ENCODE measurements at regions not wholly inside any gene's neighbourhood (a gene's known extent, or its start where the extent isn't known, plus 50 kb on each side); places are given as distances from the start of the nearest gene placed in this dataset.
"Not testable (repeated sequence)": the region's sequence is repeated elsewhere in the genome, so short reads cannot be mapped to it uniquely, and the experiment has no call there.

DNA sequence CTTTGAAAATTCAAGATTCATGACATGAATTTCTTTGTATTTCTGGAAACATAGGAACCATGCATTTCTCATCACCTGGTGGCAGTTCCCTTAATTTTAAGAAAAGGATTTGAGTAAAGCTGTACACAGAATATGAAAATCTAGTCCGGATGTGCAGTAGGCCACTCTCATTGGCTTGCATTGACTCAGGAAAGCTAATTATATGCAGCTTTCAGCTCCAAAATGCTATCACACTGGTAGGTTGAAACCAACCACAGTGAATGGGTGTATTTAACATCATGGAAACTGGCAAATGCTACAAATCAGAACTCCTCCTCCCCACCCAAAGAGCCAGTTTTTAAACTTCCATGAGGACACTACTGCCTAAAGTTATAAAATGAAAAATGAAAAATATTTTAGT, 161.6 kb upstream of the FBXL17 start:
- H3K4me1 ChIP-seq (ENCODE audit: insufficient read depth, low read length), result no peaks in the 10 kb centered on the region
- no peak for DNase-seq (ENCODE audit: low read depth)
- no peak overlapping the region for H2AFZ ChIP-seq (ENCODE audit: low read depth, low read length)
- H3K9ac ChIP-seq (ENCODE audit: low read length), result no peak overlapping the region
- no peak overlapping the region for H3K4me3 Mint-ChIP-seq (ENCODE audit: unreplicated experiment)
- H3K27me3 Mint-ChIP-seq (ENCODE audit: low read depth, unreplicated experiment), result no peaks in the 10 kb centered on the region
- H4K20me1 ChIP-seq (ENCODE audit: insufficient read depth, low read length), result no peaks in the 10 kb centered on the region
- no peak overlapping the region for H3K27ac Mint-ChIP-seq (ENCODE audit: unreplicated experiment)
- H3K4me2 ChIP-seq (ENCODE audit: low read length), result no peak overlapping the region
- no peaks in the 10 kb centered on the region for H3K27me3 ChIP-seq (ENCODE audit: insufficient read depth, low read length)
- H3K9me3 Mint-ChIP-seq (ENCODE audit: unreplicated experiment), result no peaks in the 10 kb centered on the region
- FAIRE-seq, result no peak
- no peak for TF ChIP-seq EZH2 (IDR thresholded peaks at IDR 0.05; ENCODE audit: insufficient read depth, low read length)
- no peak for TF ChIP-seq CTCF (IDR thresholded peaks at IDR 0.05; ENCODE audit: insufficient read depth, low read depth, low read length)
- H3K4me1 Mint-ChIP-seq (ENCODE audit: low read depth, unreplicated experiment), result no peaks in the 10 kb centered on the region
- no peaks in the 10 kb centered on the region for H3K9me3 ChIP-seq (ENCODE audit: insufficient read depth, low read depth, low read length)
- no peaks in the 10 kb centered on the region for H3K36me3 Mint-ChIP-seq (ENCODE audit: low read depth, unreplicated experiment)
- H3K79me2 ChIP-seq (ENCODE audit: insufficient read depth, low read length), result no peaks in the 10 kb centered on the region
- H3K4me3 ChIP-seq (ENCODE audit: insufficient read depth, low read depth, low read length), result no peak overlapping the region
- no peak overlapping the region for H3K27ac ChIP-seq (ENCODE audit: low read depth, low read length)
- H3K36me3 ChIP-seq (ENCODE audit: insufficient read depth, low read length), result no peaks in the 10 kb centered on the region

DNA sequence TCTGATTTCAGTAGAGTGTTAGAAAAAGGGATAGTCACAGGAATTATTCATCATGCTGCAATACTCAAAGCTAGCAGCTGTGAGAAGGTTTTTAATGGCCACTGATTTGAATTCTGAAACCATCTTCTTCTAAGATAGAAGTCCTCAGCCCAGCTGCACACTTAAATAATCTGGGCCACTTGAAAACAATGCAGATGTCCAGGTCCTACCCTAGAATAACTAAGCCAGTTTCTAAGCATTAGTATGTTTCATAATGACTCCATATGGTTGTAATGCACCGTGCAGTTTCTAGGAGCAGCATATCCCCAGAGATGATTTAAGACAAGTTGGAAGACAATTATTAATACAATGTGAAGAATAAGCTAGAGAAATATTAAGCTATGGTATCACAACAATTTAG, 159.9 kb upstream of the FBXL17 start:
- FAIRE-seq, result no peak
- Mint-ChIP-seq H3K27ac (ENCODE audit: unreplicated experiment) (no peak overlapping the region), H3K4me3 (ENCODE audit: unreplicated experiment) (no peak overlapping the region), H3K4me1 (ENCODE audit: low read depth, unreplicated experiment) (no peaks in the 10 kb centered on the region), H3K9me3 (ENCODE audit: unreplicated experiment) (no peaks in the 10 kb centered on the region), H3K27me3 (ENCODE audit: low read depth, unreplicated experiment) (no peaks in the 10 kb centered on the region), H3K36me3 (ENCODE audit: low read depth, unreplicated experiment) (no peaks in the 10 kb centered on the region)
- no peak overlapping the region for H3K27ac ChIP-seq (ENCODE audit: low read depth, low read length)
- no peak overlapping the region for H3K4me3 ChIP-seq (ENCODE audit: insufficient read depth, low read depth, low read length)
- TF ChIP-seq CTCF (IDR thresholded peaks at IDR 0.05; ENCODE audit: insufficient read depth, low read depth, low read length), result no peak
- TF ChIP-seq EZH2 (IDR thresholded peaks at IDR 0.05; ENCODE audit: insufficient read depth, low read length), result no peak
- no peak for DNase-seq (ENCODE audit: low read depth)
- H2AFZ ChIP-seq (ENCODE audit: low read depth, low read length), result no peak overlapping the region
- H3K36me3 ChIP-seq (ENCODE audit: insufficient read depth, low read length), result no peaks in the 10 kb centered on the region
- no peaks in the 10 kb centered on the region for H3K27me3 ChIP-seq (ENCODE audit: insufficient read depth, low read length)
- H4K20me1 ChIP-seq (ENCODE audit: insufficient read depth, low read length), result no peaks in the 10 kb centered on the region
- H3K4me1 ChIP-seq (ENCODE audit: insufficient read depth, low read length), result no peaks in the 10 kb centered on the region
- H3K4me2 ChIP-seq (ENCODE audit: low read length), result no peak overlapping the region
- H3K79me2 ChIP-seq (ENCODE audit: insufficient read depth, low read length), result no peaks in the 10 kb centered on the region
- no peak overlapping the region for H3K9ac ChIP-seq (ENCODE audit: low read length)
- H3K9me3 ChIP-seq (ENCODE audit: insufficient read depth, low read depth, low read length), result no peaks in the 10 kb centered on the region

- H3K27me3 Mint-ChIP-seq (ENCODE audit: low read depth, unreplicated experiment), result no peaks in the 10 kb centered on the region
- Histone ChIP-seq H3K4me3 (ENCODE audit: insufficient read depth, low read depth, low read length) (no peak overlapping the region), H3K9me3 (ENCODE audit: insufficient read depth, low read depth, low read length) (no peaks in the 10 kb centered on the region), H3K27me3 (ENCODE audit: insufficient read depth, low read length) (no peaks in the 10 kb centered on the region), H4K20me1 (ENCODE audit: insufficient read depth, low read length) (no peaks in the 10 kb centered on the region), H2AFZ (ENCODE audit: low read depth, low read length) (no peak overlapping the region), H3K9ac (ENCODE audit: low read length) (no peak overlapping the region), H3K27ac (ENCODE audit: low read depth, low read length) (no peak overlapping the region), H3K4me1 (ENCODE audit: insufficient read depth, low read length) (no peaks in the 10 kb centered on the region), H3K4me2 (ENCODE audit: low read length) (no peak overlapping the region), H3K79me2 (ENCODE audit: insufficient read depth, low read length) (no peaks in the 10 kb centered on the region), H3K36me3 (ENCODE audit: insufficient read depth, low read length) (no peaks in the 10 kb centered on the region)
- FAIRE-seq, result no peak
- peaks cover 9% of the 10 kb centered on the region for H3K4me1 Mint-ChIP-seq (ENCODE audit: low read depth, unreplicated experiment)
- DNase-seq (ENCODE audit: low read depth), result no peak
- H3K27ac Mint-ChIP-seq (ENCODE audit: unreplicated experiment), result no peak overlapping the region
- H3K36me3 Mint-ChIP-seq (ENCODE audit: low read depth, unreplicated experiment), result no peaks in the 10 kb centered on the region
- H3K9me3 Mint-ChIP-seq (ENCODE audit: unreplicated experiment), result no peaks in the 10 kb centered on the region
- TF ChIP-seq CTCF (IDR thresholded peaks at IDR 0.05; ENCODE audit: insufficient read depth, low read depth, low read length), result no peak
- TF ChIP-seq EZH2 (IDR thresholded peaks at IDR 0.05; ENCODE audit: insufficient read depth, low read length), result no peak
- H3K4me3 Mint-ChIP-seq (ENCODE audit: unreplicated experiment), result no peak overlapping the region
Observed at GRCh38 chr5:108536321-108536720, 154.4 kb upstream of the FBXL17 start.

DNA sequence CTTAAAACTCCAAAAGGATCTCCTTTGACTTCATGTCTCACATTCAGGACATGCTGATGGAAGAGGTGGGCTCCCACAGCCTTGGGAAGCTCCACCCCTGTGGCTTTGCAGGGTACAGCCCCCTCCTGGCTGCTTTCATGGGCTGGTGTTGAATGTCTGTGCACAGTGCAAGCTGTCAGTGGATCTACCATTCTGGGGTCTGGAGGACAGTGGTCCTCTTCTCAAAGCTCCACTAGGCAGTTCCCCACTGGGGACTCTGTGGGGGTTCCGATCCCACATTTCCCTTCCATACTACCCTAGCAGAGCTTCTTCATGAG, 150.2 kb upstream of the FBXL17 start:
- not testable (repeated sequence) for H3K4me3 ChIP-seq (ENCODE audit: insufficient read depth, low read depth, low read length); H3K4me3 Mint-ChIP-seq (ENCODE audit: unreplicated experiment); H3K4me2 ChIP-seq (ENCODE audit: low read length); H3K27me3 Mint-ChIP-seq (ENCODE audit: low read depth, unreplicated experiment); FAIRE-seq; H3K27ac Mint-ChIP-seq (ENCODE audit: unreplicated experiment); H3K79me2 ChIP-seq (ENCODE audit: insufficient read depth, low read length); H3K27me3 ChIP-seq (ENCODE audit: insufficient read depth, low read length); H2AFZ ChIP-seq (ENCODE audit: low read depth, low read length); H3K36me3 ChIP-seq (ENCODE audit: insufficient read depth, low read length); H3K9me3 Mint-ChIP-seq (ENCODE audit: unreplicated experiment); H3K9me3 ChIP-seq (ENCODE audit: insufficient read depth, low read depth, low read length); H3K4me1 ChIP-seq (ENCODE audit: insufficient read depth, low read length); H3K27ac ChIP-seq (ENCODE audit: low read depth, low read length); DNase-seq (ENCODE audit: low read depth); H4K20me1 ChIP-seq (ENCODE audit: insufficient read depth, low read length); H3K9ac ChIP-seq (ENCODE audit: low read length); H3K36me3 Mint-ChIP-seq (ENCODE audit: low read depth, unreplicated experiment)
- H3K4me1 Mint-ChIP-seq (ENCODE audit: low read depth, unreplicated experiment), result peaks cover 26% of the 10 kb centered on the region

Measured in astrocyte (in vitro differentiated cells and primary cell).